Stimulated activated CD8-positive, alpha-beta memory T cell treated with anti-CD3 and anti-CD28 coated beads, Interleukin-15, amount 100 ng/mL, for 48 hours (primary cell): ENCODE measurements at regions not wholly inside any gene's neighbourhood (a gene's known extent, or its start where the extent isn't known, plus 50 kb on each side); places are given as distances from the start of the nearest gene placed in this dataset.
"Not testable (repeated sequence)": the region's sequence is repeated elsewhere in the genome, so short reads cannot be mapped to it uniquely, and the experiment has no call there.

ENCODE experiments used
- DNase-seq, 2 donors: peaks; one replicate each; pipeline ENCODE4 v3.0.0-alpha.2; 2020; ENCODE audit warnings: low read depth in 2 of 2

GRCh38 chr7:23938215-23938614 is 228.2 kb downstream of the STK31 start:
- no peak for DNase-seq

DNA sequence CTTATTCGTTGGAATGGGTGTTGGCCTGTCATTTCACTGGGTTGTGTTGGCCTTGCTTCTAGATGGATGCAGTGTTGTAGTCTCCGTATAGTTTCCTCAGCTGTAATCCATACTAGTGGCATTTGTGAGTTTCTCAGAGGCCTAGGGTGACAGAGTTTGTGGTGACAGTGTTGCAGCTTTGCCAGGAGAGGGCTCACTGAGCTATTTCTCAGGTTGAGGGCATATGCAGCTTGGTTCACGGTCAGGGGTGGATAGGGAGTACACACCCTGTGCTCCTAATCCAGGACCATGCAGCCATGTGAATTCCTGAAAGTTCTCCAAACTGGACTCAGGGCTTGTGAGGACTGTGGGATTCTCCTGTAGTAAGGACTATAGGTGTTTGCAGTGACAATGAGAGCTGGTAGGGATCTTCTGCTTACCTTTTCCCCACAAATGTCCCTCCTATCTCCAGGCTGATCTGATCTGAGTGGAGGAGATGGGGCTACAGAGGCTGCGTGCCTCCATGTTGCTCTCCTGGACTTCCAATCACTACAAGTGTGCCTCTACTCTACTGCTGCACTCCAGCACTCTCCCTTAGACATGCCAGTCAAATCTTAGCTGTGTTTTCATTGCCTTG is 229.0 kb downstream of the STK31 start:
- DNase-seq: no peak

DNA sequence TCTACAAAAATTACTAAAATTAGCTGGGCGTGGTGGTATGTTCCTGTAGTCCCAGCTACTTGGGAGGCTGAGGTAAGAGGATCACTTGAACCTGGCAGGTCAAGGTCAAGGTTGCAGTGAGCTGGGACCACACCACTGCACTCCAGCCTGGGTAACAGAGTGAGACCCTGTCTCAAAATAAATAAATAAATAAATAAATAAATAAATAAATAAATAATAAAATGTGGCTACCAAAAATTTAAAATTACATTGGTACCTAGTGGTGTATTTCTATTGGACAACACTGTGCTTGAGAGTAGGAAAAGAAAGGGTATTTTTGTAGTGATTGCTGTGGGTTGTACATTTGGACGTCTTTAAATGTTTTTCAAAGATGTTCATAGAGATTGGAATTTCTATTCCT is 229.7 kb downstream of the STK31 start:
- not testable (repeated sequence) for DNase-seq

DNA sequence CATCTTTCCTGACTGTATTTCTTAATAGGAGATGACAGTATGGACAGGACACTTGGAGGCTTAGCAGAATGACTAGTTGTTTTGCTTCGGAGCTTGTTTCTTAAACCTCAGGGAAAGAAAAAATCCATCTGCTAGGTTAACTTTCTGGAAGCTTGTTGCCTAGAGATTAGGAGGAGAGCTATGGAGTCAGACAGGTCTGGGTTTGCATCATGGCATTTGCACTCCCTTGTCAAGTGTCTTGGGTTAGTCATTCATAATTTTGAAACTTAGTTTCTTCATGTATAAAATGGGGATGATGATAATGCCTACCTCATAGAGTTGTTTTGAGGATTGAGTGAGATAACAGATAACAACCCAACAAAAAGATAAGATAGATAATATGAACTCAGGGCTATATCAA is 231.5 kb downstream of the STK31 start:
- DNase-seq: no peak

DNA sequence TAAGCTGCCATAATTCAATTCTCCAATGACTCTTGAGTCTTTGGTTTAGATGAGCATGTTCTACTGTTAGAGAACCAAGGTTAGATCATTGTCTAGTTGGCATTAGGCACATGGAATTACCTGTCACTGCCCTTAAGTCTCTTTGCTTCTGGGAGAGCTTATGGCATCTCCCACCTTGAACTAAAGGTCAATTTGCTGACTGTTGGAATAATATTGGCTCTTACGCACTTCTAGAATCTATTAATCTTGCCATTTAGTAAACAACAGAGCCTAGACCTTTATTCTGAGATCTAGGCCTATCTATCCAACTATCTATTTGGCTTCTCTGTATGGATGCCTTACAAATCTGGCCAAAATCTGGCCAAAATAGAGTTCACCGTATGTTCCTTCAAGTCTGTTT is 232.0 kb downstream of the STK31 start:
- no peak for DNase-seq

DNA sequence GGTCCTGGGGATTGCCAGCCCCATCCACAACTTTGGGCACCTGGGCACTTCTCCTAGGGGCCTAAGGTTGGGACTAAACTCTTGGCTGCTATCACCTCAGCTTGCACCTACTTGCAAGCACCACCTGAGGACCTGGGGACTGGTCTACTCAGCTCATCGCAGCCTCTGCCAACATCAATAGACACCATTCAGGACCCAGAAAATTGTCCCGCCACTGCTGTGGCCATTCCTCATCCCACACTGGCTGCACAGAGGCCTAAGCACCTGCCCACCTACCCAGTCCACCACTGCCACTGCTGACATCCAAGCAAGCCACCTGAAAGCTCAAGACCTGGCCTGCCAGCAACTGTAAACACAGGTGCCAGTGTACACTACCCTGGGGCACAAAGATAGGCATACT is 234.1 kb downstream of the STK31 start:
- no peak for DNase-seq

- DNase-seq: no peak
Observed at GRCh38 chr7:23945472-23945871, 235.5 kb downstream of the STK31 start.

GRCh38 chr7:23955145-23955544 is 245.1 kb downstream of the STK31 start:
- no peak for DNase-seq

DNA sequence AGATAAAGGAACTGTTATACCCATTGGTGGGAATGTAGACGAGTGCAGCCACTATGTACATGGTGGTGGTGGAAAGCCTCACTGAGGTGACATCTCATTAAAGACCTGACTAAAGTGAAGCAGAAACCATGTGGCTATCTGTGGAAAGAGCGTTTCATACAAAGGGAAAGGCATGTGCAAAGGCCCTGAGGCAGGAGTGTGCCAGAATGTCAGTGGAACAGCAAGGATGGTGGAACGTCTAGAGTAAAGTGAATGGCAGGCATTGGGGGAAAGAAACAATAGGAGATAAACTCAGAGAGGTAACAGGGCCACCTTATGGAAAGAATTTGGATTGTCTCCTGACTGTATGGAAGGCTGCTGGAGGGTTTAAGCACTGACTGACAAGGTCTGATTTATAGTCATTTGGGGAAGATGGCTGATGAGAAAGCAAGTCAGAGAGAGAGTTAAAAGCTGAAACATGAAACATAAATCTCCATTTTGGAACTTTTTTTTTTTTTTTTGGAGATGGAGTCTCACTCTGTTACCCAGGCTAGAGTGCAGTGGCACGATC is 245.7 kb downstream of the STK31 start:
- DNase-seq: no peak

GRCh38 chr7:23956772-23957576 is 247.0 kb downstream of the STK31 start:
- no peak for DNase-seq

- no peak for DNase-seq
Observed at GRCh38 chr7:23959821-23960220, 249.8 kb downstream of the STK31 start.

- no peak for DNase-seq
Observed at GRCh38 chr7:23960361-23960760, 250.3 kb downstream of the STK31 start.

- no peak for DNase-seq
Observed at GRCh38 chr7:23963461-23964165, 253.6 kb downstream of the STK31 start.

DNA sequence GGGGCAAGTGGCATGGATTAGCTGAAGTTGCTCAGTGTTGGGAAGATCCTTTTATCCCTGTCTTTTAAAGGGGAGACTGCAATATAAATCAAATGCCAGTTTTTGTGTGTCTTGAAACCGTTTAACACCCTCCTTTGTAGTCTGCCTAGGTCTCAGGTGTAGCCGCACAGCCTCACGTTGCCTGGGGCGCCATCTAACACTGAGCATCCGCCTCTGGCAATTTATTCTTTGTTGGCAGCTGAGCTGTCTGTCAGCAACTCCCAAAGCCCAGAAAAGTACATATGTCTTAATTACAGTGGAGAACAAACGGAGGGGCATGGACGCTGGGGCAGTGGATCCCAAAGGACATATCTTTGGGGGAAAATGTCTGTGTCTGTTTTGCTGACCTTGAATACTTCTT is 254.7 kb downstream of the STK31 start:
- DNase-seq: no peak

- no peak for DNase-seq
Observed at GRCh38 chr7:23965296-23965695, 255.3 kb downstream of the STK31 start.

GRCh38 chr7:23966941-23967340 is 256.9 kb downstream of the STK31 start:
- DNase-seq: no peak

DNA sequence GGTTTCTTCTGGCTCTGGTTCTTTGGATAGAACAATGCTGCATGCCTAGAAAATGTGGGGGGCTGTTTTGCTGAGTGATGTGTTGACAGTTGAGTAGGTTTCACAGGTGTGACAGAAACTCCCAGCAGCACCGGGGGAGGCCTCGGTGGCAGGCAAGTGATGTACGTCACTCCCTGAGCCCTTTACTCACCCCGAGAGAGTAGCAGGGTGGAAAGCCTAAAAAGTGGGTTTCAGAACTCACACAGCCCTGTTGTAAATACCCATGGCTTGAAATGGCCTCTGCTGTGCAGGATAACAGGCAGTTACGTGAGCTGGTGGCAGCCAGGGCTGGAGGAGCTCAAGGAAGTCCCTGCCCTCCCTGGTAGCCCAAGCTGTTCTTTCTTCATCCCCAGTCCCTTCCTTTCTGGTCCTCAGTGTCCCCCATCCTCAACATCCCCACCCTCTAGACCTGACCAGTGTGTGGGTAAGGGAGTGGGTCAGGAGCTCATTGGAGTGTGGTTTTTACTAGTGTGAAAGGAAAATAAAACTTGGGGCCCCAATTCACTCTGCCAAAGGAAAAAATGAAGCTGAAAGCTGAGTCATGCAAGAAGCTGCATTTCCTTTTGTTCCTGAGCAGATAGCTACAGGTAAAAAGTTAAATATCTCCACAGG is 258.1 kb downstream of the STK31 start:
- no peak for DNase-seq

DNA sequence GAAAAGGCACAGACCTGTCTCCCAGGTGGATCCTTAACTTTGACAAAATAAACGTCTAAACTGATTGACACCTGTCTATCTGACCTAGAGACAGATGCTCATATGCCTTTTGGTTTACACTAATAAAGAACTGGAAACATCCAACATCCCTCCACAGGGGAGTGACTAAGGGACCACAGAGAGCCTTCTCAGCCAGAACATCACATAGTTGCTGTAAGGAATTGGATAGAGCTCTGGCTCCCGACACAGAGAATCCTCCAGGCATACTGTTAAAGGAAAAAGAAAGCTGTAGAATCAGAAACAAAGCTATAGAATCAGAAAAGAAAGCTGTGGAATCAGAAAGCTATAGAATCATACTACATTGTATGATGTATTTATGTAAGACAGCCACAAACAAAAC is 258.8 kb downstream of the STK31 start:
- no peak for DNase-seq

GRCh38 chr7:23969443-23969842 is 259.4 kb downstream of the STK31 start:
- DNase-seq: no peak

DNA sequence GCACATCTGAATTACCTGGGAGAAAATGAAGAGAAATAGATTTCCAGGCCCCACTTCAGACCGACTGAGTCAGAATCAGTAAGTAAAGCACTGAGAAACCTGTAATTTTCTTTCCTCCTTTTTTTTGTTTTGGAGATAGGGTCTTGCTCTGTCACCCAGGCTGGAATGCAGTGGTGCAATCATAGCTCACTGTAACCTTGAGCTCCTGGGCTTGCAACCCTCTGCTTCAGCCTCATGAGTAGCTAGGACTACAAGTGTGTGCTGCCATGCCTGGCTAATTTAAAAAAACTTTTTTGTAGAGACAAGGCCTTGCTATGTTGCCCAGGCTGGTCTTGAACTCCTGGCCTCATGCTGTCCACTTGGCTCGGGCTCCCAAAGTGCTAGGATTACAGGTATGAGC is 260.2 kb downstream of the STK31 start:
- DNase-seq: no peak

- no peak for DNase-seq
Observed at GRCh38 chr7:23971031-23971430, 261.0 kb downstream of the STK31 start.

- no peak for DNase-seq
Observed at GRCh38 chr7:23972057-23972456, 262.0 kb downstream of the STK31 start.
